HG03135 (cell line): ENCODE measurements at regions not wholly inside any gene's neighbourhood (a gene's known extent, or its start where the extent isn't known, plus 50 kb on each side); places are given as distances from the start of the nearest gene placed in this dataset.

Experiments used
- ATAC-seq: cut with Tn5 transposase; IDR thresholded peaks from one replicate; pipeline ENCODE4 v1.9.1; 2021; ENCODE audit warnings: mild to moderate bottlenecking, moderate library complexity; ENCODE audit not compliant: unreplicated experiment

- no peak for ATAC-seq
Observed at GRCh38 chr5:96247097-96247701, 185.8 kb downstream of the PCSK1 start.

GRCh38 chr5:96245140-96246091, 187.6 kb downstream of the PCSK1 start:
- ATAC-seq: no peak

- ATAC-seq: no peak
Observed at GRCh38 chr5:96244696-96245095, 188.4 kb downstream of the PCSK1 start.

- ATAC-seq: no peak
Observed at GRCh38 chr5:96243862-96244261, 189.2 kb downstream of the PCSK1 start.

- ATAC-seq: no peak
Observed at GRCh38 chr5:96243203-96243602, 189.8 kb downstream of the PCSK1 start.

GRCh38 chr5:96242571-96242970, 190.5 kb downstream of the PCSK1 start:
- no peak for ATAC-seq

- ATAC-seq: no peak
Observed at GRCh38 chr5:96236831-96237230, 196.2 kb downstream of the PCSK1 start.

- ATAC-seq: no peak
Observed at GRCh38 chr5:96236051-96236450, 197.0 kb downstream of the PCSK1 start.

GRCh38 chr5:96235008-96235910, 197.8 kb downstream of the PCSK1 start:
- no peak for ATAC-seq

- ATAC-seq: no peak
Observed at GRCh38 chr5:96232602-96233001, 200.4 kb downstream of the PCSK1 start.

- no peak for ATAC-seq
Observed at GRCh38 chr5:96229188-96229587, 203.9 kb downstream of the PCSK1 start.

- ATAC-seq: no peak
Observed at GRCh38 chr5:96228408-96228807, 204.6 kb downstream of the PCSK1 start.

GRCh38 chr5:96227957-96228356, 205.1 kb downstream of the PCSK1 start:
- ATAC-seq: no peak

- no peak for ATAC-seq
Observed at GRCh38 chr5:96226941-96227552, 206.0 kb downstream of the PCSK1 start.

GRCh38 chr5:96222129-96222528, 210.9 kb downstream of the PCSK1 start:
- no peak for ATAC-seq

- ATAC-seq: no peak
Observed at GRCh38 chr5:96220610-96221390, 212.2 kb downstream of the PCSK1 start.

GRCh38 chr5:96219580-96220281, 213.3 kb downstream of the PCSK1 start:
- ATAC-seq: no peak

- ATAC-seq: no peak
Observed at GRCh38 chr5:96218653-96219052, 214.4 kb downstream of the PCSK1 start.

- no peak for ATAC-seq
Observed at GRCh38 chr5:96214442-96215197, 218.4 kb downstream of the PCSK1 start.
